HEK293T (cell line): ENCODE measurements at regions not wholly inside any gene's neighbourhood (a gene's known extent, or its start where the extent isn't known, plus 50 kb on each side); places are given as distances from the start of the nearest gene placed in this dataset.

Source experiments
- BHLHE40 ChIP-seq: fragments of 450-650 bp; IDR thresholded peaks from 2 replicates; pipeline ENCODE4 v1.6.1; 2016; ENCODE audit warnings: mild to moderate bottlenecking, moderate library complexity, borderline replicate concordance
- CTBP1 ChIP-seq: fragments of 450-650 bp; IDR thresholded peaks from 2 replicates; pipeline ENCODE4 v1.6.1; 2016; ENCODE audit warnings: borderline replicate concordance
- ELF4 ChIP-seq: fragments of 450-650 bp; IDR thresholded peaks from 2 replicates; pipeline ENCODE4 v1.6.1; 2017; ENCODE audit warnings: antibody characterized with exemption
- FOXM1 ChIP-seq: fragments of 450-650 bp; IDR thresholded peaks from 2 replicates; pipeline ENCODE4 v1.6.1; 2017; ENCODE audit warnings: mild to moderate bottlenecking, borderline replicate concordance
- SP1 ChIP-seq: fragments of 450-650 bp; IDR thresholded peaks from 2 replicates; pipeline ENCODE4 v1.6.1; 2017
- ZNF384 ChIP-seq: fragments of 450-650 bp; IDR thresholded peaks from 2 replicates; pipeline ENCODE4 v1.6.1; 2016

GRCh38 chr1:121525355-121525754, 340.6 kb downstream of the SRGAP2C start:
- TF ChIP-seq CTBP1 (no peak), FOXM1 (no peak), SP1 (no peak), ELF4 (no peak), BHLHE40 (no peak), ZNF384 (no peak)
